Daoy (cell line): ENCODE measurements at regions not wholly inside any gene's neighbourhood (a gene's known extent, or its start where the extent isn't known, plus 50 kb on each side); places are given as distances from the start of the nearest gene placed in this dataset.
"Not testable (repeated sequence)": the region's sequence is repeated elsewhere in the genome, so short reads cannot be mapped to it uniquely, and the experiment has no call there.

Experiments used
- DNase-seq: peaks from one replicate; pipeline ENCODE4 v3.0.0-alpha.2; 2015; ENCODE audit warnings: low read depth

DNA sequence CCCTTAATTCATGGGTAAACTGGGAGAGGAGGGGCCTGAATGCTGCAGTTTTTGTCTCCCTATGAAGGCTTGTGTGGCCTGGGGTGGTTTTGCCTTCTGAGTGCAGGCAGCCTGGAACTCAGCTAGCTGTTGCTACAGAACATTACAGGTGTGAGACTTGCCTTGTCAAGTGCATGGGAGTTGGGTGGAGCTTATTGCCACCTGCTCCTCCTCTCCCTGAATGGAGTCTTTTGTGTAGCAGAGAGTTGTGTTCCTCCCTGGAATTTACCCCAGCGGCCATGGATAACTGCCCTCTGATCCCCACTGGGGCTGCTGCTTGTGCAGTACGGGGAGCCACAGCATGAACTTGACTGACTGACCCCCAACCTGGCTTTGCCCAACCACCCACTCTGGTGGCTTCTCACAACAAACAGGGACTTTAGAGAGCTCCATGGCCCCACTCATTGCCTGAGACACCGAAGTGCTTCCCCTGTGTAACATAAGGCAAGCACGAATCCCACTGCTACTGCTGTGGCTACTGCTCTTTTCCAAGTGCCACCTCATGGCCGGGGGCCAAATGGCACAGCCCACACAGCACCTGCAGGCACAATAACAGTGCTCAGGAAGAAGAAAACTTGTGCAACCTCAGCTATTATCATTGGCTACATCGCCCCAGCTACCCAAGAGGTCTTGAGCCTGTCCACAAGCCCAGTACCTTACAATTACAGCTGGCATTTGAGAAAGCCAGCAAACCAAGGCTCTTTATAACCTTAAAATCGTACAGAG lies 942.9 kb downstream of the CDH18 start:
- DNase-seq, result no peak

- peak; percentile 42 for DNase-seq
These were observed 940.7 kb downstream of the CDH18 start for GRCh38 chr5:19047277-19047676.

DNA sequence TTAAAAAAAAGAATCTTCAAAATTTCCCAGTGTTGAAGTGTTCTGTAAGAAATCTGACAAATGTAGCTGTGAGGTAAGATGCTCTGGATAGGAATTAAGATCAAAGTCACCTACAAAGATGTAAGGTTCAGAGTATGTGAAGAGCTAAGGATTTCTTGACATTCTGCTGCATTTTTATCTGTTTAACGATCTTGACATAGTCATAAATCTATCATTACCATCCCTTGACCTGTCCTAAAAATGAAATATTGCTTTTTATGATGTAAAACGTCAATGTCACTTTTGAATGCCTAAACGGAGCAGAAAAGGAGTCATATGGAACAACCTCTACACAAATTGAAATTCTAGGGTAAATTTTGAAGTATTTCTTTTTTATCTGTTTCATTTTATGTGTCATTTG lies 939.3 kb downstream of the CDH18 start:
- no peak for DNase-seq

- no peak for DNase-seq
These were observed 929.8 kb downstream of the CDH18 start for GRCh38 chr5:19058216-19058615.

- DNase-seq, result no peak
These were observed 923.9 kb downstream of the CDH18 start for GRCh38 chr5:19064094-19064493.

- DNase-seq, result no peak
These were observed 920.3 kb downstream of the CDH18 start for GRCh38 chr5:19067741-19068140.

GRCh38 chr5:19098434-19098833 lies 889.6 kb downstream of the CDH18 start:
- no peak for DNase-seq

DNA sequence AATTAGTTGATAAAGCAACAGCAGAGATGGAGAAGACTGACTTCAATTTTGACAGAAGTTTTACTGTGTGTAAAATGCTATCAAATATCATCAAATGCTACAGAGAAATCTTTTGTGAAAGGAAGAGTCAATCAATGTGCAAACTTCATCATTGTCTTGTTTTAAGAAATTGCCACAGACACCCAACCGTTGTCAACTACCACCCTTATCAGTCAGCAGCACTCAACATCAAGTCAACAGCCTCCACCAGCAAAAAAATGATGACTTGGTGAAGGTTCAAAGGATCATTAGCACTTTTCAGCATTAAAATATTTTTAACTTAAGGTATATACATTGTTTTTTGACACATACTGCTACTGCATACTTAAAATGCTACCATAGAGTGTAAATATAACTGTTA lies 888.8 kb downstream of the CDH18 start:
- DNase-seq, result no peak

- DNase-seq, result no peak
These were observed 883.1 kb downstream of the CDH18 start for GRCh38 chr5:19104948-19105347.

DNA sequence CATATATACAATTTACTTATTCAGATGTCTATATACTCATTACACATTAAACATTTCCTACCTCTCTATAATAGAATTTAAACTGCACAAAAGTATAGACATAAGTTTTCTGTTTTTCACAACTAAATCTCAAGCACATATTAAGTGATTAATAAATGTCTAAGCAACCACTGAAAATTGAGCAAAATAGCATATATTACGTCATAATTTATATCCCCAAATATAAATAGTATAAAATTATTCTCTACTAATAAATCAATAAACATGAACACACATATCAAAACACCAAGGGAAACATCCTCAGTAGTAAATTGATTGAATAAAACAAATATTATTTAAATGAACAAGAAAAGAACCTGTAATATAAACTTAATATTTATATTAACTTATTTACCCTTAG lies 865.1 kb downstream of the CDH18 start:
- DNase-seq, result no peak

DNA sequence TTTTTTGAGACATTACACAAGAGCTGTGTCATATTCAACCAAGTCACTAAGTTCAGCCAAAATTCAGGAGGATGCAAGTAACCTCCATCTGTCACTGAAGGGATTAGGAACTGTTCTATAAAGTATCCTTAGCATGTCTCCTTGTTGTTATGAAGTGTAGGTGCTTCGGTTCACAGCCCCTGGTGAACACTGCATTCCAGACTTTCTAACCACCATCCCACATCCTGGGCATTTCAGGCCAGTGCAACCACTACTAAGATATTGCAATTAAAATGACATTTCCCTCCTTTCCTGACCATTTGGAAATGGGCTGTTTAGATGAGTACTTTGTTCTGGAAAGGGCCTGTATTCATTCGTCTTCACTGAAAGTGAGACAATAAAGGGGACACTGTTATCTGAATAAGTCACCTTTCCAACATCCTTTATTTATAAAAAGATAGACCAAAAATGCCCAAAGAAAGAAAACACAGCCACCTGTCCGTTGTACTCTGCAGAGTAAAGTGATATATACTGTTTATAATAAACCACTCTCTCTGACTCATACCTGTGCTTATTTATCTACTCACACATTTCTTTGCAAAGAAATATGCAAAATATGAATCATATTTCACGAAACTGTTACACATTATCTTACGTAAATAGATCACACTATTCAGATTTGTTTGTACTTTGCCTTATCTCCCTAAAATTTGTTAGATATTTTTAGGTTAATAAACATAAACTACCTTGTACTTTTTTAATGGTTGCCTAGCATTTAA lies 861.9 kb downstream of the CDH18 start:
- DNase-seq, result peak; percentile 77

DNA sequence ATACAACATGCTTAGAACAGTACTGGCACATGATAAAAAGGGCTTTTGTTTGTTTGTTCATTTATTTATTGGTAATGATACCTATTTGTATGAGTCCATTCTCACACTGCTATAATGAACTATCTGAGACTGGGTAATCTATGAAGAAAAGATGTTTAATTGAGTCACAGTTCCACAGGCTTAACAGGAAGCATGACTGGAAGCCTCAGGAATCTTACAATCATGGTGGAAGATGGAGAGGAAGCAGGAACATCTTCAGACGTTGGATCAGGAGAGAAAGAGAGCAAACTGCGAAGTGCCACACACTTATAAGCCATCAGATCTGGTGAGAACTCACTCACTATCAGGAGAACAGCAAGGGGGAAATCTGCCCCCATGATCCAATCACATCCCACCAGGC lies 847.7 kb downstream of the CDH18 start:
- peak; percentile 54 for DNase-seq

DNA sequence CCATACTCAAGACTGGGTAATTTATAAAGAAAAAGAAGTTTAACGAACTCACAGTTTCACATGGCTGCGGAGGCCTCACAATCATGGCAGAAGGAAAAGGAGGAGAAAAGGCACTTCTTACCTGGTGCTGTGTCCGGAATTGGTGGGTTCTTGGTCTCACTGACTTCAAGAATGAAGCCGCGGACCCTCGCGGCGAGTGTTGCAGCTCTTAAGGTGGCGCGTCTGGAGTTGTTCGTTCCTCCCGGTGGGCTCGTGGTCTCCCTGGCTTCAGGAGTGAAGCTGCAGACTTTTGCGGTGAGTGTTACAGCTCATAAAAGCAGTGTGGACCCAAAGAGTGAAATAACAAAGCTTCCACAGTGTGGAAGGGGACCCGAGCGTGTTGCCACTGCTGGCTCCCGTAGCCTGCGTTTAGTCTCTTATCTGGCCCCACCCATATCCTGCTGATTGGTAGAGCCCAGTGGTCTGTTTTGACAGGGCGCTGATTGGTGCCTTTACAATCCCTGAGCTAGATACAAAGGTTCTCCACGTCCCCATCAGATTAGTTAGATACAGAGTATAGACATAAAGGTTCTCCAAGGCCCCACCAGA lies 846.0 kb downstream of the CDH18 start:
- peak; percentile 51 for DNase-seq

- not testable (repeated sequence) for DNase-seq
These were observed 845.1 kb downstream of the CDH18 start for GRCh38 chr5:19142713-19143414.

DNA sequence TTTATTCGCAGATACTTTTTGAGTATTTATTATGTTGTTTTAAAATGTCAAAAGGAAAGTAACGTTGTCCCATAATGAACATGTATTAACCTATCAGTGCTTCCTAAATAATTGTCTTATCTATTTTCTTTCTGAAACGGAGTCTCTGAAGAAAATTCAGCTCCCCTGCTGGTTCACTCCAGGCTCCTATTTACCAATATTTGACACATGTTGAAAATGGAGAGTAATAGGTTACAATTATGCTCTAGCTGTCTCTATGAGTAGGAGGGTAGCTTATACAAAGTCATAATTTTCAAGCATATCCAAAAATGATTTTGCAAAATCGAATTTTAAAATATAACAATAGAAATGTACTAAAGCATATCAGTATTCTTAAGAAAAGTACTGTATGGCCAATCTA lies 844.1 kb downstream of the CDH18 start:
- DNase-seq, result no peak

GRCh38 chr5:19169426-19169825 lies 818.6 kb downstream of the CDH18 start:
- no peak for DNase-seq

DNA sequence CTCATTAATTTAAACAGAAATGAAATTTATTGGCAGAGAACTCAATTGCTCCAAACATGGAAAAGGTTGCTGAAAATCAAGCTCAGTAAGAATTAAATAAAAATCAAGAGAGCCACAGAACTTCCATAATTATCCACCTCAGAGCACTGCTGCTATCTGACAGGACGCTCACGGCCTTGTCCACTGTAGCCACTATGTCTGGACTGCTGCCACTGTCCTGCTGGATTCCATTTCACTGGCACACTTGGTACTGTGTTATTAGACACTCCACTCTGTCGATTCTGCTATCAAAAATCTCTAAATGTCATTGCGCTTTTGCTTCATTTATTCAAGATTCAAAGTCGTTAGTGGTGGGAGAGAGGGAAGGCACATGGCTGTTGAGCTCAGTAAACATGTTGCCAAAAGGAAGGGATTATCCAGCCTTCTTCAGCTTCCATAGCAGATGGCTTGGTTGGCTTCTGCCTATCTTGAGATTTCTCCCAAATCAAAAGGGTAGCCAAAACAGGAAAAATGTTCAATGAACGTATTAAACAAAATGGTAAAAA lies 815.0 kb downstream of the CDH18 start:
- DNase-seq, result no peak

GRCh38 chr5:19175776-19176570 lies 812.0 kb downstream of the CDH18 start:
- DNase-seq, result no peak

DNA sequence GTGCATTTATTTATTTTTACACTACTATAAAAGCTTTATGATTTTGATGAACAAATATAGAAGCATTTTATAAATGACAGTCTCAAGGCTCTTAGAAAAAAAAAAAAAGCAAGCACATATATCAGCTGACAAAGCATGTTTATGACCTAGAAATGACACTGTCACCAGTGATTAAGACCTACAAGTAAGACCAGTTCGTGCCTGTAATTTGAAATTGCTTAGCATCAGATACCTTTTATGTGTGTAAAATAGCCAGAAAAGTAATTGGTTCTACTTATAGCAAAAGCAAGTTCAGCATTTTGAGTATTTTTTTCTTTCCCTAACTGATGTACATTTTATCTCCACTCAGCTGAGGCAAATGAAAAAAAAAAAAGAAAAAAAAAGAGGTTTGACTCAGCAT lies 808.4 kb downstream of the CDH18 start:
- no peak for DNase-seq

DNA sequence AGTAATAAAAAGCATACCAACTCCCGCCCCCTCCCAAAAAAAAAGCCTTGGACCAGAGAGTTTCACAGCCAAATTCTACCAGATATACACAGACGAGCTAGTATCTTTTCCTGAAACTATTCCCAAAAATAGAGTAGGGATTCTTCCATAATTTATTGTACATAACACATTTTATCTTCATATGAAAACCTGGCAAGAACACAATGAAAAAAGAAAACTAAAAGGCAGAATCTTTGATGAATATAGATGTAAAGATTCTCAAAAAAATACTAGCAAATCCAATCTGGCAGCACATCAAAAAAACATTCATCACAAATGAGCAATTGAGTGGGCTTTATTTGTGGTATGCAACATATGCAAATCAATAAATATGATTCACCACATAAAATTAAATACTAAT lies 798.8 kb downstream of the CDH18 start:
- DNase-seq, result no peak

- no peak for DNase-seq
These were observed 794.4 kb downstream of the CDH18 start for GRCh38 chr5:19193631-19194030.
